Epidermal melanocyte (primary cell): ENCODE measurements at regions not wholly inside any gene's neighbourhood (a gene's known extent, or its start where the extent isn't known, plus 50 kb on each side); places are given as distances from the start of the nearest gene placed in this dataset.
"Not testable (repeated sequence)": the region's sequence is repeated elsewhere in the genome, so short reads cannot be mapped to it uniquely, and the experiment has no call there.

Experiments
- DNase-seq: peaks from one replicate; pipeline ENCODE4 v3.0.0; 2011; ENCODE audit warnings: low spot score; ENCODE audit not compliant: insufficient read length

DNA sequence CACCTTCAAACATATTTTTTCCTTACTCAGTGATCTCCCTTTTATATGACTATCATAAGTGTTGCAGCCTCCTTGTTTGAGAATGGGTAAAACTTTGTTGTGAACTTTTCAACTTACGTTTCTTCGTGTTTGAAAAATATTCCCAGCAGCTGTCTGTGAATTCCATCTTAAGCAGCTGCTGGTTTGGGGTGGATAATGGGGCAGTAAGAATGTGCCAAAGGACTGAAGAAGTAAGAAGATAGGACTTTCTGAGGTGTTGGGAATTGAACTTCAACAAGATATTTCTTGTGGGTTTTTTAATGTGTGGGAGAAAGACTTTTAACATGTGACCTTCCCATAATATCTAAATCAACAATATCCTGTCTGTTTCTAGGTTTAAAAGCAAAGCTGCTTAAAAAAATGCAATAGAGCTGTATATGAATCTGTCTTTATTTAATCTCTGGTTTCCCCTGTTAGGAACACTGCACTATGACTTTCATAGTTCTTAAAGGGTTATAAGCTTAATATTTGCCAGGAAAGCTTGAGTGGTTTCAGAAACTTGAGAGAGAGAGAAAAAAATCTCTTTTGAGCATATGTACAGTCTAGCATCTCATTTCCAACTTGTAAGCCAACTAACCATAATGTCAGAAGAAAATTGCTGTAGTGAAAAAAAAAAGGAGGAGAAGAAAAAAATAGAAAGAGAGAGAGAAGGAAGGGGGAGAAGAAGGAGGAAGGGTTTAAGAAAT, 1659.2 kb upstream of the FLRT2 start:
- no peak for DNase-seq

DNA sequence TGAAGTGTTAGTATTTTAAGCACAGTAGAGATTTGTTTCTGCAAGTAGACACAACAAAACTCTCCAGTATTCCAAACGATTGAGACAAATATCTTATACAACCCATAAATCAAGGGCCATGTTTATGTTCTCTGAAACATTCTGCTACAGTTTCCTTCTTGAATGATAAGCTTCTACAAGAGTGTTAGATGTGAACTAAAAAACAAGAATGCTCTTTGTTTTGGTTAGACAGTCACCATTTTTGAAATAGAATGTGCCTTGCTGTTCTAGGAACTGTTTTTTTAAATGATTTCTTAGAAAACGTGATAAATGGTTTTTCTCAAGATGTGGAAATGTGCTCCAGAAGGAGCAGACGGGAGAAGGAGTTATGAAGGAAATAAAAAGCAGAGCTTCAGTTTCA, 1656.3 kb upstream of the FLRT2 start:
- DNase-seq, result no peak

DNA sequence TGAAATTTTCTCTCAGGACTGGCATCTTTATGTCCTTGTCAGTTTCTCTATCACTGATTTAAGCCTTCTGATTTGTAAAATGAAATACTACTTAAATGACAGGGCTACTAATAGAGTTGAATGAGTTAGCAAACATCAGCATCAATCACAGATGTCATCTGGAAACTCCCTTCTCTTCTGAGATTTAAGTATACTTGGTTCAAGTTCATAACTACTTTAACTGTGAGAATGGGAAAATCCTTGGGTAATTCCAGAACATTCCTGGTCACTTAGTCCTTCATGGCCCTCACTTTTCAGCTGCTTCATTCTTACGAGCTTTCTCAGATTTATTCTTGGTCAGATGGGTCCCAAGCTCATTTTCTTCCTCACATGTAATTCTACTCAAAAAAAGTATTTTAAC, 1655.3 kb upstream of the FLRT2 start:
- no peak for DNase-seq

DNA sequence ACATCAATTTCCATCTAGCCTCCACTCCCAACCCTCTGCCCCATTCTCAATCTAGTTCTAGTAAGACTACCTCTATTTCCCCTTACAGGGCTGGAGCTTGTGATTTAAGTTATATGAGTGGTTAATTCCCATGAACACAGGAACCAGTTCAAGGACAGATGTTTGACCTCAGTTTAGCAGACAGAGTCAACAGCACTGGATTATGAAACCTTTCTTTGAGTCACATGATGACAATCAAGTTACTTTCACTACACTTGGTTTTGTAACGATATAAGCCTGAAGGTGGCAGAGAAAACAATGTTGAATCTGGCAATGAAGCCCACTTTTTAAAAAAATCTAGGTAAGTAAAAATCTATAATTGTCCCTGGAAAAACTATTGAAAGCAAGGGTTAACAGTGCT, 1646.2 kb upstream of the FLRT2 start:
- DNase-seq, result no peak

DNA sequence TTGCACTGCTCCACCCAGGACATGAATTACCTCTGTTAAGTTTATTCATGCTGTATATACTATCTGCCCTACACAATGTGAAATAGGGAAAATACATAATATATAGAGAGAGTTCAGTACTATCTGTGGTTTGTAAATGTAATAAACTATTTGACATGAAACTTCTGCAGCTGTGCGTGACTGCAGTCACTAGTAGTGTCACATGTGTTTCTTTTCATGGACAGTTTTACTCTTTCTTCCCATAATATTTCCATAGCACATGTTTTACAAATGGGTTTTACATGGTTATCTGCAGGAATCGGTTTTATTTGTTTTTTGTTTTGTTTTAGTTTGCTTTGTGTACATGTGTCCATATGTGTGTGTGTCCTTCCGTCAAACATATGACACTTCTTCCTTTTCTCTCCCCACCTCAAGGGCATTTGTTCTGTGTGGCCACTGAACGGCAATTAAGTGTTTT, 1644.1 kb upstream of the FLRT2 start:
- DNase-seq, result no peak

DNA sequence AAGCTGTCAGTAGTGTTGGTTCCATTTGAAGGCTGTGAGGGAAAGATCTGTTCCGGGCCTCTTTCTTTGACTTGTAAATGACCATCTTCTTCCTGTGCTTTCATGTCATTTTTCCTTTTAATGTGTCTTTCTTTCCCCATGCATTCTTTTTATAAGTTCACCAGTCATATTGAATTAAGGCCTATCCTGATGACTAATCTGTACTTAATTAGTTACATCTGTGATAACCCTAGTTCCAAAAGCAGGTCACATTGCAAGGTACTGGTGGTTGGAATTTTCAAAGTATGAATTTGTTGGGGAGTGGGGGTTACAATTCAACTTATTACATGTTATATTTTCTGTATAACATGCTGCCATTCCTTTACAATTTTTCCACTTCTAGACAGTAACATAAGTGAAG, 1642.1 kb upstream of the FLRT2 start:
- no peak for DNase-seq

DNA sequence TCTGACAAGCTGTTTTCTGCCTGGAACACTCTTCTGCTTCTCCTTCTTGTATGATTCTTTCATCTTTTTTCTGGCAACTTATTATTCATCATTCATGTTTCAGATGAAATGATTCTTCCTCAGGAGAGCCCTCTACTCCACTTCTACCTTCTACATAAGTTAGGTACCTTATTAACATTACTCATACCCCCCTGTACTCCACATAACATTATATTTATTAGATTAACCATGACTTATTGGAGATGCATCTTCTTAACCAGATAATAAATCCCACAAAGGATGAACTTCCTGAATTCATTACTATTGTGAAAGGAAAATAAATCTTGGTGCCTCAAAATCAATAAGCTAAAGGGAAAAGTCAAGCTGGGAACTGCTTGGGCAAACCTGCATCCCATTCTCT, 1636.5 kb upstream of the FLRT2 start:
- no peak for DNase-seq

DNA sequence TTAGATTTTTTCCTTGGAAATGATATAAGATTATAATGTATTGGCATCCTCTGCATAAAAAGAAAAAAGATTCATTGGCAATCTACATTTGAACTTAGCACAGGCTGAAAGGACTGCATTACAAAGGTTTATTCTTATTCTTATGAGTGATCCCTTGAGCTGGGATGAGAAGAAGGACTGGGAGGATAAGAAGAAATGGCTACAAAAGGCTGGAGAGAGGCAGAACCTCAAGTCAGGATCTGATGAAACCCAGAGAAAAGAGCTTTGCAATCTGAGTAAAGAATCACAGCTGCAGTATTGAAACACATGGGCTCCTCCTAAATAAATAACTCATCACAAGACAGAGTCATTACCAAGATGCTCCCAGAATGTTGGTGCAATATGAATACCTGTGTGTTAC, 1635.4 kb upstream of the FLRT2 start:
- DNase-seq, result no peak

DNA sequence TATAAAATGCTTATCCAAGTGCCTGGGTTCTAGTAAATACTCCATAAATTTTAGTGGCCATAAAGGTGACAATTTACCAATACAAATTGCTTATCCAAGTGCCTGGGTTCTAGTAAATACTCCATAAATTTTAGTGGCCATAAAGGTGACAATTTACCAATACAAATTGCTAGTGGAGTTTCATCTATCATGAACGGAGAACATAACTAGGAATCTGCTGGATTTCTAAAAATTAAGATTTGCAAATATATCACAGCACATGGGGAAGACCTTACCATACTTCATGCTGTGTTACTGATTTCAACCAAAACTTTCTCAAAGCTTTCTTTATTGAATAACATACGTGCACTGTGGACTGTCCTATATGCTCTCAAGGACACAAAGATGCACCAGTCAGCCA, 1631.4 kb upstream of the FLRT2 start:
- DNase-seq, result not testable (repeated sequence)

DNA sequence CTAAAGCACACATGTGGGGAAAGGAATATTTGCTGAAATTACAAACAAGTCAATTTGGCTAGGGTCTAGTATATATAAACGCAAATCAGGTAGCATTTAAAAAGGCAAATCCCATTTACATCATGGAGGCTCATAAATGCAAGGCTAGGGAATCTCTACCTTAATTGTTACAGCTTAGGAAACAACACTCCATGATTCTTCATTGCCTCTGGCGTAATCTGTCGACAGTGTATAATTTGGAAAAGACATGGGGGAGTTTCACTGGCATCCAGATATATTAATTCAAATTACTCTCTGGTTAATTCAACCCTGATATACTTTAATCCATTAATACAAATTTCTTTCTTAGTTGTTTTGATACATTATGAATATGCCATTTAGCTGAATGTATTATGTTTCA, 1630.2 kb upstream of the FLRT2 start:
- no peak for DNase-seq

DNA sequence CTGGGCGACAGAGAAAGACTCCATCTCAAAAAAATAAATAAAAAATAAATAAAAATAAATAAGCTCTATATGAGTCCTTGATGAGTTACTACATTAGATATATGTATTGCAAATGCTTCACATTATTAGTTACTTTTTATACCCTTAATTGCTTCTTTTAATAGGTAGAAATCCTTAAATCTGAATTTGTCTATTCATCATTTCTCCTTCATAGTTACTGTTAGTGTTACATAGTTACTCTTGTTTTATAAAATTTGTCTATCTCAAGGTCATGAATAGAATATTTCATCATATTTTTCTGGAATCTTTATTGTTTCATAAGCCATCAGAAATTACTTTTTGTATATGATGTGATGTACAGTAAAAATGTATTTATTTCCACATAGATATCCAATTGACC, 1624.8 kb upstream of the FLRT2 start:
- DNase-seq, result no peak

DNA sequence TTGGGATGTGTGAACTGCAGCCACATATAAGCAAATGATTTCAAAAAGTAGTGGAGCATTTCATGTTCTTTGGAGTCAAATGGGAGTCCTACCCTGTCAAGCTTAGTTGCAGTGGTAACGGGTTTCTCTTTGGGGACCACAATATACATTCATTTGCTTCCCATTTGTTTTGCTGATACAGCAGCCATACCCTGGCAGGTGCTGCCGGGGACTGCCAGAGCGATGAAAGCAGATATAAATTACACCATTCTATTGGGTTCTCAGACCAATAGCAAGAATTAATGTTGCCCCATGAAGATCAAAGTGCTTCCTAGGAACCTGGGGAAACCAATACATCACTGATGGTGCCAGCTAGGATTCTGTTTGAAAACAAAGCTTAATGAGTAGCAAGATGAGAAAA, 1621.5 kb upstream of the FLRT2 start:
- DNase-seq, result no peak

DNA sequence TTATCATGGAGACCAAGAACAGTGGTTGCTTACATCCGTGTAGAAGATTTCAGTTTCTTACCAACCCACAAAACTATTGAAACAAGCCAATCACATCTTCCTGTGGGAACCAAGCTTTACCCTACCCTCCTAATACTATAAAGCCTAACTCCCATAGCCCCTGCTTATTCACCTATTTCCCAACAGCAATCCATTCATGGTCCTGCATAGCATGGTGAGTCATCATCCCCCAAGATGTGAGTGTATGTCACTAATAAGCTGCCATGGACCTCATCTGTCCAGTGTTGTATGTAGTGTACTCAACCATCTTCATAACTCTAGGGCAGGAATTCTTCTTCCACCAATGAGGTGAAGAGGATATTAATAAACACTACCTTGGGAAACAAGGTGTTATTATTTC, 1620.4 kb upstream of the FLRT2 start:
- DNase-seq, result no peak

DNA sequence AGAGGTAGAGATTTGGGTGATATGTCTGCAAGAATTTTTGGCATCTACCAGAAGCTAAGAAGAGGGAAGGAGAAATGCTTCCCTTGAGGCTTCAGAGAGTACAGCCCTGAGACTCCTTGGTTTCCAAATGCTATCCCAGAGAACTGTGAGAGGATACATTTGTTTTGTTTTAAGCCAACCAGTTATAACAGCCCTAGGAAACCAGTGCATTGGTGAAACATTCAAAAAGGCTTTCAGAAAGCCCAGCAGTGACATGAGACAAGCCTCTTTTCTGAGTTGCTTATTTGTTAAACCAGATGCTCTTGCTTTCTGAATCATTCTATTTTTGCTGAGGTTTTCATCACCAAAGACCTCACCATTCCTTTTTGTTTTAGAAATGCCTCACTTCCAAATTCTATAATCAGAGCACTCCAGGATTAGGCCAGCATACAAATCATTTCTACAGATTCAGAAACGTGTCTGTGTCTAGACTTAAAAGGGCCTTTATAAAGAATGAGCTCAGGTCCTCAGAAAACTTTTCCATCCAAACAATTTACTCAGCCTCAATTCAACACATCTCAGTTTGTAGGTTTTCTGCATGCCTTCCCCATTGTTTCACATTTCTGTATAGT, 1617.8 kb upstream of the FLRT2 start:
- no peak for DNase-seq

DNA sequence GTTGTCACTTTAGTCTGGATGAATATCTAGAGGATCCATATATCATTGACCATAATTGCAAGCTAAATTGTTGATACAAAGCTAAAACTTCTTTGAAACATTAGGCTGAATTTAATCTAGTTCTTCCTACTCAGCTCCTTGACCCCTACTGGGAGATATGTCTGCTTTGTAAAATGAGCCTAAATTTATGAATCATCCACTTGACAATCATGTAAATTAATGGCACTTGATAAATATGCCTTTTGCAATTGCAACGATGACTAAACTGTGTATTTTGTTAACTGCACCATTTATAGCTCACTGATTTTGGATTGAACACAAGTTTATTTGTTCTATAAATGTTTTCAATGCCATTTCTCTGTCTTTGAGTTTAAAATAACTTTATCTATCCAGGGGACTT, 1616.5 kb upstream of the FLRT2 start:
- DNase-seq, result no peak

DNA sequence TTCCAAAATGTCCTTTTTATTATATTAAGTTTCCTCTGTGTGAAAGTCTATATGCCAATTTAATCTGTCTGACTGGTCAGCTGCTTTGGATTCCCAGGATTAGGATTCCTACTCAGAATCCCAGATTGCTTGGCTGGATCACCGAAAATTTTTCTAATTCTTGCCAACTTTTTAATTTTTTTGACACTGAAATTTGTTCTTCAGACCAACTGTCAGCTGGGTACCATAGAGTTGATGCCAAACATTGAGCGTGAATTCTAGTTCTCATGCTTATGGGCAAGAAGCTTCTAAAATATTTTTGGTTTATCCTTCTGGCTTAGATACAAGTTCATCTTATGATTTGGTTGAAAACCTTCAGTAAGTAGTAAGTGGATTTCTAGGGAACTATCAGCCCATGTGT, 1611.4 kb upstream of the FLRT2 start:
- no peak for DNase-seq

DNA sequence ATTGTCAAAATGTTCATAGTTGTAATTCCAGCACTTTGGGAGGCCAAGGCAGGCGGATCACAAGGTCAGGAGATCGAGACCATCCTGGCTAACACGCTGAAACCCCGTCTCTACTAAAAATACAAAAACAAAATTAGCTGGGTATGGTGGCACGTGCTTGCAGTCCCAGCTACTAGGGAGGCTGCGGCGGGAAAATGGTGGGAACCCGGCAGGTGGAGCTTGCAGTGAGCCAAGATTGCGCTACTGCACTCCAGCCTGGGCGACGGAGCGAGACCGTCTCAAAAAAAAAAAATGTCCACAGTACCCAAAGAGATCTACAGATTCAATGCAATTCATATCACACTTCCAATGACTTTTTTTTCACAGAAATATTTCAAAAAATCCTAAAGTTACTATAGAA, 1610.3 kb upstream of the FLRT2 start:
- DNase-seq, result not testable (repeated sequence)

DNA sequence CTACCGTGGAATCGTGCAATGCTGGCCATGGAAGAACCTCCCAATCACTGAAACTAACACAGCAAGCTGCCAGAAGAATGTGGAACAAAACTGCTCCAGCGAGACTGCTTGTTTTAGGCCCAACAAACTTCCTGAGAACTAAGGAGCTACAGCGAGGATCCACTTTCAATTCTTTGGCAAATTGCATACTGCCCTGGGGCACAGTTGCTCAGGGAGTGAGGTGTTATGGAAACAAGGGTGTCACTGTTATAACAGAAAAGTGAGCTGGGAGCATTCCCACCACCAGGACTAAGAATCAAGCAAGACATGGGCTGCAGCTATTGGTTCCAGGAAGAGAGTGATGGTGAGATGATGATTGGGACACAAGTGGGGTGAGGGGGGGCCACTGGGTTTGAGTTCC, 1606.1 kb upstream of the FLRT2 start:
- no peak for DNase-seq

DNA sequence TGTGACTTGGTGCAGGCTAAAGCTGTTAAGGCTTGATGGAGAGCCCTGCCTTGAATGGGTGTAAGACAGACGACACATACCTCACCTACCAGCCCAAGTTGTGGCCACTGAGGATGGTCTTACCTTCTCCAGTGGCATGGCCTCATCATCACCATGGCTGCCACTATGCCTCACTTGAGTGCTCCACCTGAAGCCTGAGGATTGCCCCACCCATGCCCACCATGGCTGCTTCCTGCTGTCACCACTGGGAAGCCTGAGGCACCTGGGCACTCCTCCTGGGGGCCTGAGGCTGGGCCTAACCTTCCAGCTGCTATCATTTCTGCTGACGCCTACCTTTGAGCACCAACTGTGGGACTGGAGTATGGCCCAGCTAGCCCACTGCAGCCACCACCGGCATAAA, 1605.7 kb upstream of the FLRT2 start:
- DNase-seq, result no peak

DNA sequence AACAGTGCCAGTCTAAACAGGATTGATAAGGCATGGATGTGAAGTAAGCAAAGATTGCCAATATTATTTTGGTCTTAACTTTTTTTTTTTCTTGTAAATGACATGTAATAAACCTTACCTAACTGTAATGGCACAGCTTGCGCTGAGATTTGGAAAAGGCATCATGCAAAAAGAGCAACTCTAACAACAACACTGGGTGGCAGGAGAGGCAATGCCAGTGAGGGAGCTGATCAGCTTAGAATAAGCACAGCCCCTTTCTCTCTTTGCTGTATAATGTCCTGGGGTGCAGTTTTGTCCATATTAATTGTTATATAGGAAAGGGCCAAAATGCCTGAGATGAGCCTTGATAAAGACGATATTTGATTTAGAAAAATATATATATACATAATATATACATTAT, 1589.7 kb upstream of the FLRT2 start:
- no peak for DNase-seq

DNA sequence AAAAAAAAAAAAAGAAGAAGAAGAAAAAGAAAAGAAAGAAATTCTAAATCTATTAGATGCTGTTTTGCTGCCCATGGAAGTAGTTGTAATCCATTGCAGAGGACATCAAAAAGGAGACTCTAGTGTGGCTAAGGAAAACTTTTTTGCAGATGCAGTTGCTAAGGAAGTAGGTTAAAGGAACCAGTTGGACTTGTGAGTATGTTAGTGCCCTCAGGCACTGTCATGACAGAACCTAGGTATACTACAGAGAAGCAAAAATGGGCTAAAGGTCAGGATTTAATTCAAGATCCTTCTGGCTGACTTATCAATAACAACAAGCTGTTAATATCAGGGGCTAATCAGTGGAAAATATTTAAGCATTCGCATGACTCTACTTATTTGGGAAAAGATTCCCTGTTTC, 1571.6 kb upstream of the FLRT2 start:
- DNase-seq, result no peak

DNA sequence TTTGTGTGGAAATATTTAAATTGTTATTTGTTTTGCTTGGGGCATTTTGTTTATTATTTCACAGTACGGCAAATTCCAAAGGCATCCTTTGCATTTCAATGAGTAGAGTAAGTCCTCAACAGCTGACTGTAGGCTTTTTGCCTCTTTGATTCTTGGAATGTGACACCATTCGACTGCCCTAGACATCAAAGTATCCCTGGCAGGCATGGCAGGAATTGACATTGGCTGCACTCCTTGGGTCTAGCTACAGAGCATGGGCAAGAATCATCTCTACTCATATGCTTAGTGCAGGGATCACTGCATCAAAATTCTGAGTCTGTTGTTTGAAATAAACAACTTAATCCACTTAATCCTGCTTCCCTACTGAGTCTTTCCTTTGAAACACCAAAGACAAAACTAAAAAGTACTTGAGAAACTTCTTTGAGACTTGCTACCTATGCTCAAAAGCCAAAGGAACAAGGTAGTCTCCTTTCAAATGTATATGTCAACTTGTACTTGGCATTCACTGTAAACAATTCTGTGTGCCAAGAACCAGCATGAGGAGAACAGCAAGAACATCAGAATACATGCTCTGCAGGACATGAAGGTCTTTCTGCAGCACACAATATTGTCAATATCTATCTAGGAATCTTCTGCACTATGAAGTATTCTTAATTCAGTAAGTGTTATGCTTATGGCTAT, 1569.0 kb upstream of the FLRT2 start:
- DNase-seq, result no peak

DNA sequence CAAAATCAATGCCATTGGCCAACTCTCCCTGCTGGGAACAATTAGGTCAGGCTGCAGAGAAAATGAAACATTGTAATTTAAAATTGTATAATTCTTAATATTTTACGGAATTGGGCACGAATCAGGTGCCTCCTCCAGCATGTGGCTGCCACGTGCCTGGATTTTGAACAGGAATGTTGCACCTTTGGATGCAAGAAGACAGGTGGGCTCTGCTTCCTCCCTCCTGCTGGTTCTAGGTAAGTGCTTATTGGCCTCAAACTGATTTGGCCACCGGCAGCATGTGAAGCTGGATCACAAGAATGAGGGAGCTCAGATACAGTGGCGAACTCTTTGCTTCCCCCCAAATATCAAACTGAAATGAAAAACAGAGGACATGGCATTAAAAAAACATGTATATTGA, 1559.9 kb upstream of the FLRT2 start:
- DNase-seq, result no peak
